ENCODE measurements at regions not wholly inside any gene's neighbourhood (a gene's known extent, or its start where the extent isn't known, plus 50 kb on each side); places are given as distances from the start of the nearest gene placed in this dataset.
"Not testable (repeated sequence)": the region's sequence is repeated elsewhere in the genome, so short reads cannot be mapped to it uniquely, and the experiment has no call there.

DNA sequence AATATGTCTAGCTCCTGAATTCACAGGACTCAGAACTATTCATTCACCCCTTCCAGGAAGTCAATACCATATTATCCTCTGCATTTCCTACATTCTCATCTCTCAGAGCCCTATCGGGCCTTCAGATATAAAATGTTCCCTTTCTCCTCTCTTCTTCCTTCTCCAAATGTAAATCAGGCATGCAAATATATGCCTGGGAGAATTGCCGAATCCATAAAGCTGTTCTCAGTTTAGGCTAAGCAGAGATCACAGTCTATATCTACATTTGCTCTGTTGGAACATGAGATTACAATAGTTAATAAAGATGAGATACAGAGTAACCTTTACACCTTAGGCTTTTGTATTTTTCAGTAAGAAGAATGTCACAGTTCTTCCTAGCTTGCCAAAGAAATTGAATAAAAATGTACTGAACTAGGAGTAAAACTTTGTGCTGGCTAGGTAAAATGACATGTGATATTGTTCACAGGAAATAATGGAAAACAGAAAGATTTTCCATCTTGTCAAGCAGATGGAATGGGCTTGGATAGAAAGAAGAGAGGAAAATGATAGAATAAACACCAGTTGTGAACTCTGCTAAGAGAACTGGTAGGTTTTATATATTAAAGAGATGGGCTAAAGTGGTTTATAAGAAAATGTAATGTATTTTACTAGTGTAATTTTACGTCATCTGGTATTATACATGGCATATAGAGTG is 161.5 kb downstream of the NRIP1 start:
- no peaks in the 10 kb centered on the region for H3K36me3 ChIP-seq (ENCODE audit: insufficient read depth, low read length)
- no peaks in the 10 kb centered on the region for H3K4me1 ChIP-seq (ENCODE audit: insufficient read depth, low read length)
- no peaks in the 10 kb centered on the region for H3K27me3 ChIP-seq (ENCODE audit: control insufficient read depth in 1 of 2, insufficient read depth in 2 of 2, low read length in 2 of 2)
- no peaks in the 10 kb centered on the region for H3K9me3 ChIP-seq (ENCODE audit: low read length)
- H3K4me3 ChIP-seq (ENCODE audit: low read depth in 1 of 2, low read length in 2 of 2) = no peak overlapping the region
- no peak overlapping the region for H3K9ac ChIP-seq (ENCODE audit: low read length)
- H3K27ac ChIP-seq (ENCODE audit: low read depth, low read length) = no peak overlapping the region

GRCh38 chr21:14901482-14901958 is 163.3 kb downstream of the NRIP1 start:
- Histone ChIP-seq H3K27me3 (ENCODE audit: control insufficient read depth in 1 of 2, insufficient read depth in 2 of 2, low read length in 2 of 2) (no peaks in the 10 kb centered on the region), H3K9ac (ENCODE audit: low read length) (no peak overlapping the region), H3K4me1 (ENCODE audit: insufficient read depth, low read length) (no peaks in the 10 kb centered on the region), H3K4me3 (ENCODE audit: low read depth in 1 of 2, low read length in 2 of 2) (no peak overlapping the region), H3K36me3 (ENCODE audit: insufficient read depth, low read length) (no peaks in the 10 kb centered on the region), H3K9me3 (ENCODE audit: low read length) (no peaks in the 10 kb centered on the region), H3K27ac (ENCODE audit: low read depth, low read length) (no peak overlapping the region)

GRCh38 chr21:14900611-14901010 is 164.2 kb downstream of the NRIP1 start:
- Histone ChIP-seq H3K9me3 (ENCODE audit: low read length) (no peaks in the 10 kb centered on the region), H3K36me3 (ENCODE audit: insufficient read depth, low read length) (no peaks in the 10 kb centered on the region), H3K27ac (ENCODE audit: low read depth, low read length) (no peak overlapping the region), H3K4me3 (ENCODE audit: low read depth in 1 of 2, low read length in 2 of 2) (no peak overlapping the region), H3K4me1 (ENCODE audit: insufficient read depth, low read length) (no peaks in the 10 kb centered on the region), H3K9ac (ENCODE audit: low read length) (no peak overlapping the region), H3K27me3 (ENCODE audit: control insufficient read depth in 1 of 2, insufficient read depth in 2 of 2, low read length in 2 of 2) (no peaks in the 10 kb centered on the region)

DNA sequence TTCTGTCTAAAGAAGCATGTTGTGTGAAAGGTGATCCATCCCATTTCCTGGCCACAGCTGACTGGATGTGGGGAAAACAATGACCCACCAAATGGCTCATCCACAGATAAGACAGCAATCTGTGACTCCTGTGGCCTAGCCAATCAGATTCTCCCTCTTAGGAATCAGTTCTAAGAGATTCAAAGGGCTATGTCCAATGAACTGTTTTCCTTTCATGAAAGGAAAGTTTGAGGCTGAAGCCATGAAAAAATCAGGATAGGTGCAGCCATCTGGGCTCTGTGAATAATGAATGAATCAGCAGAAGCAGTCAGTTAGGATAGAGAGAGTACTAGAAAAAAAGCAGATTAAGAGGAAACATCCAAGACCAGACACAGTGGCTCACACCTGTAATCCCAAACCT is 164.7 kb downstream of the NRIP1 start:
- Histone ChIP-seq H3K4me1 (ENCODE audit: insufficient read depth, low read length) (no peaks in the 10 kb centered on the region), H3K36me3 (ENCODE audit: insufficient read depth, low read length) (no peaks in the 10 kb centered on the region), H3K27me3 (ENCODE audit: control insufficient read depth in 1 of 2, insufficient read depth in 2 of 2, low read length in 2 of 2) (no peaks in the 10 kb centered on the region), H3K27ac (ENCODE audit: low read depth, low read length) (no peak overlapping the region), H3K9ac (ENCODE audit: low read length) (no peak overlapping the region), H3K4me3 (ENCODE audit: low read depth in 1 of 2, low read length in 2 of 2) (no peak overlapping the region), H3K9me3 (ENCODE audit: low read length) (no peaks in the 10 kb centered on the region)

DNA sequence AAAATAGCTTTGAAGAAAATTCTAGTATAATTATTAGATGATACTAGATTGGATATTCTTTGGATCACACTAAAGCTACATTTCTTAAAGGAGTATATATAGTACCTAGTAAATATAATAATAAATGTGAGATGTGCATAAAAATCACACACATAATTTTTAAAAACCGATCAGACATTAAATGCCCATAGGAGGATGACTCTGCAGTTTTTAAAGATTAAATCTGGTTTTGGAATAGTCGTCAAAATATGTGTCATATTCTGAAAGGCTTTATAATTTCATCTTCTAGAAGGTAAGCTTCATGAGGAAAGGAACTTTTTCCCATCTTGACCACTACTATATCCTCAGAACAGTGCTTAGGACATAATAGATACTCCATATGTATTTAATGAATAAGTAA is 169.0 kb downstream of the NRIP1 start:
- Histone ChIP-seq H3K4me1 (ENCODE audit: insufficient read depth, low read length) (no peaks in the 10 kb centered on the region), H3K4me3 (ENCODE audit: low read depth in 1 of 2, low read length in 2 of 2) (no peak overlapping the region), H3K27me3 (ENCODE audit: control insufficient read depth in 1 of 2, insufficient read depth in 2 of 2, low read length in 2 of 2) (no peaks in the 10 kb centered on the region), H3K9me3 (ENCODE audit: low read length) (no peaks in the 10 kb centered on the region), H3K27ac (ENCODE audit: low read depth, low read length) (no peak overlapping the region), H3K36me3 (ENCODE audit: insufficient read depth, low read length) (no peaks in the 10 kb centered on the region), H3K9ac (ENCODE audit: low read length) (no peak overlapping the region)

DNA sequence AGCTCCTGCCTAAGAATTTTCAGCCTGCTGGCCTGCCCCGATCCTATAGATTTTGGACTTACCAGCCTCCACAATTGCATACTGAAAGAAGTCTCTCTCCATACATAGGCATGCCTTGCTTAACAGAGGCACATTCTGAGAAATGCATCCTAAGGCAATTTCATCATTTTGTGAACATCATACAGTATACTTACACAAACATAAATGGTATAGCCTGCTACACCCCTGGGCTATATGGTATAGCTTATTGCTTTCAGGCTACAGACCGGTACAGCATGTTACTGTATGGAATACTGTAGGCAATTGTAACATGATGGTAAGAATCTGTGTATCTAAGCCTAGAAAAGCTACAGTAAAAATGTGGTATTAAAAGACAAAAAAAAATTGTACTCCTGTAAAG is 174.7 kb downstream of the NRIP1 start:
- no peaks in the 10 kb centered on the region for H3K4me1 ChIP-seq (ENCODE audit: insufficient read depth, low read length)
- H3K27me3 ChIP-seq (ENCODE audit: control insufficient read depth in 1 of 2, insufficient read depth in 2 of 2, low read length in 2 of 2) = no peaks in the 10 kb centered on the region
- no peak overlapping the region for H3K27ac ChIP-seq (ENCODE audit: low read depth, low read length)
- H3K9ac ChIP-seq (ENCODE audit: low read length) = no peak overlapping the region
- no peak overlapping the region for H3K4me3 ChIP-seq (ENCODE audit: low read depth in 1 of 2, low read length in 2 of 2)
- no peaks in the 10 kb centered on the region for H3K36me3 ChIP-seq (ENCODE audit: insufficient read depth, low read length)
- H3K9me3 ChIP-seq (ENCODE audit: low read length) = no peaks in the 10 kb centered on the region

DNA sequence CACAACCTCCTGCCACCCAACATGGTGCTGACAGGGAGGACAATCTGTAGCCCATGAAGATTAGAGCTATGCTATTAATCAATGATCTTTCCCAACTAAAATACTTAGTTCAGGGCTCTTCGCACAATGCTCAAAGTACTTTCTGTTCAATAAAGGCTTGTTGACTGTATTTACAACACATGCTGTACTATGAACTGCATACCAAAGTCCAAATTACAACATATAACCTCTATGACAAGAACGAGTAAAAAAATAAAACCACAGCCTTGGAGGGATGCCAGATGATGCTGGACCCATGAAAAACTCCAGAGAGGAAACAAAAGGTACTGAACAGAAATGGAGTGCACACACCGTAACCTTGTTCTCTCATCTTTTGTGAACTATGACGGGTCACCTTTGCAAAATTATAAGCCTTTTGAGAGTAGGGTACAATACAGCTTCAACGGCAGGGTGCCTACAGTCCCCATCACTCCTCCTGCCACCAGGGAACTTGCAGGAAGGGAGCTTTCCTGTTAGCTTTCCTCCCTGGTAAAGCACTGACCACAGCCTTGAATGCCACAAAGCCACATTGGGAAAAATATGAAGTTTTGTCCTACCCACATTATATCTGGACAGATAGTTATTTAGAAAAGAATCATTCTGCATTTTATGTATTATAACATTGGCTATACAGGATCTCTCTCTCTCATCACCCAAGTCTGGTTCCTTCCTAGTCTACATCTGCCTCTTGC is 175.6 kb downstream of the NRIP1 start:
- no peak overlapping the region for H3K9ac ChIP-seq (ENCODE audit: low read length)
- H3K27ac ChIP-seq (ENCODE audit: low read depth, low read length) = no peak overlapping the region
- no peaks in the 10 kb centered on the region for H3K9me3 ChIP-seq (ENCODE audit: low read length)
- no peaks in the 10 kb centered on the region for H3K27me3 ChIP-seq (ENCODE audit: control insufficient read depth in 1 of 2, insufficient read depth in 2 of 2, low read length in 2 of 2)
- H3K4me3 ChIP-seq (ENCODE audit: low read depth in 1 of 2, low read length in 2 of 2) = no peak overlapping the region
- no peaks in the 10 kb centered on the region for H3K36me3 ChIP-seq (ENCODE audit: insufficient read depth, low read length)
- no peaks in the 10 kb centered on the region for H3K4me1 ChIP-seq (ENCODE audit: insufficient read depth, low read length)

DNA sequence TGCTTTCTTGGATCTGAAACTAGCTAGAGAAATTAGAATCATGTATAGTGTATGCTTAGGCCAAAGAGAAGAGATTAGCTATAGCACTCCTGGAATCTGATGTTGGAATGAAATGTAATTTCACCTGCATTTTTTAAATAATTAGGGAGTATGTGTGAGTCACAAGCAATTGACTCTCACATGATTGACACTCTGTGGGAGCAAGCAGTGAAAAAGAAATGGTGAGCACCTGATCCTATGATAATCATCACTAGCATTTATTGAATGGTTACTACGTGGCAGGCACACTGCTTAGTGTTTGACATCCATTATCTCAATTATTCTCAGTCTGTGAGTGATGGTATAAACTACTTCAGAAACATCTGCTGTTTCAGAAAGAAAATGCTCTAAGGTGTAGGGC is 176.6 kb downstream of the NRIP1 start:
- H3K9ac ChIP-seq (ENCODE audit: low read length) = no peak overlapping the region
- H3K36me3 ChIP-seq (ENCODE audit: insufficient read depth, low read length) = no peaks in the 10 kb centered on the region
- no peak overlapping the region for H3K27ac ChIP-seq (ENCODE audit: low read depth, low read length)
- H3K9me3 ChIP-seq (ENCODE audit: low read length) = no peaks in the 10 kb centered on the region
- no peak overlapping the region for H3K4me3 ChIP-seq (ENCODE audit: low read depth in 1 of 2, low read length in 2 of 2)
- H3K4me1 ChIP-seq (ENCODE audit: insufficient read depth, low read length) = no peaks in the 10 kb centered on the region
- no peaks in the 10 kb centered on the region for H3K27me3 ChIP-seq (ENCODE audit: control insufficient read depth in 1 of 2, insufficient read depth in 2 of 2, low read length in 2 of 2)

DNA sequence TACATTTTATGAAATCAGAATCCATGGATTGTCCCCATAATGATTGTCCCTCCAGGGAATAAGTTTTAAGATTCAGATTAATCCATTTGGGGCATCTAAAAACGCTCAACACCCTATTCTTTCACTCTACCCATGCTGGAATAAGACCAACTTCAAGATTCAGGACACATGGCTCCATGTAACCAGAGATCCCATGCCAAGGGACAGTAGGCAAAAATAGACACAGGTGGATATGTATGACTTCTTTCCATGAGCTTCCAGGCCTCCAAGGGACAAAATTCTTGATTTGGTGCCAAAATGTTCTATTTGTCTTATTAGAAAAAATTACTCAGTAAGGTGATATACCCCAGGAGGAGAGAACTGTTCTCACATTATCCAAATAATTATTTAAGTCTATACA is 178.8 kb downstream of the NRIP1 start:
- Histone ChIP-seq H3K36me3 (ENCODE audit: insufficient read depth, low read length) (no peaks in the 10 kb centered on the region), H3K9me3 (ENCODE audit: low read length) (no peaks in the 10 kb centered on the region), H3K4me3 (ENCODE audit: low read depth in 1 of 2, low read length in 2 of 2) (no peak overlapping the region), H3K27me3 (ENCODE audit: control insufficient read depth in 1 of 2, insufficient read depth in 2 of 2, low read length in 2 of 2) (no peaks in the 10 kb centered on the region), H3K27ac (ENCODE audit: low read depth, low read length) (no peak overlapping the region), H3K4me1 (ENCODE audit: insufficient read depth, low read length) (no peaks in the 10 kb centered on the region), H3K9ac (ENCODE audit: low read length) (no peak overlapping the region)

- Histone ChIP-seq H3K36me3 (ENCODE audit: insufficient read depth, low read length) (no peaks in the 10 kb centered on the region), H3K27me3 (ENCODE audit: control insufficient read depth in 1 of 2, insufficient read depth in 2 of 2, low read length in 2 of 2) (no peaks in the 10 kb centered on the region), H3K4me3 (ENCODE audit: low read depth in 1 of 2, low read length in 2 of 2) (no peak overlapping the region), H3K4me1 (ENCODE audit: insufficient read depth, low read length) (peaks cover 6% of the 10 kb centered on the region), H3K9ac (ENCODE audit: low read length) (no peak overlapping the region), H3K9me3 (ENCODE audit: low read length) (no peaks in the 10 kb centered on the region), H3K27ac (ENCODE audit: low read depth, low read length) (no peak overlapping the region)
Measured at GRCh38 chr21:14883351-14883750, 181.4 kb downstream of the NRIP1 start.

DNA sequence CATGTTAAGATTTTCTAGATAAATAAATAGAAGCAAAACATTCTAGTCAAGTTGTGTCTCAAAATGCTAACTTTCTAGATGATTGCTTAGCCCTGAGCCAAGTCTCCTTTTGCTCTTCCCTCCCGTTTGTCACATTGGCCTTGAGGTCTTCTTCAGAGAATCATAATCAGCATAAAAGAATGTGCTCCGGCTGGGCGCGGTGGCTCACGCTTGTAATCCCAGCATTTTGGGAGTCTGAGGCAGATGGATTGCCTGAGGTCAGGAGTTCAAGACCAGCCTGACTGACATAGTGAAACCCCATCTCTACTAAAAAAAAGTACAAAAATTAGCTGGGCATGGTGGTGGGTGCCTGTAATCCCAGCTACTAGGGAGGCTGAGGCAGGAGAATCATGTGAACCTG is 182.3 kb downstream of the NRIP1 start:
- not testable (repeated sequence) for H3K27me3 ChIP-seq (ENCODE audit: control insufficient read depth in 1 of 2, insufficient read depth in 2 of 2, low read length in 2 of 2); H3K4me3 ChIP-seq (ENCODE audit: low read depth in 1 of 2, low read length in 2 of 2)

More for the DNA sequence above, 182.3 kb downstream of the NRIP1 start:
- H3K4me1 ChIP-seq (ENCODE audit: insufficient read depth, low read length) = peaks cover 14% of the 10 kb centered on the region
- not testable (repeated sequence) for H3K9ac ChIP-seq (ENCODE audit: low read length); H3K9me3 ChIP-seq (ENCODE audit: low read length); H3K27ac ChIP-seq (ENCODE audit: low read depth, low read length); H3K36me3 ChIP-seq (ENCODE audit: insufficient read depth, low read length)

Data from muscle layer of colon (tissue), 2 donors.